ENCODE measurements at regions not wholly inside any gene's neighbourhood (a gene's known extent, or its start where the extent isn't known, plus 50 kb on each side); places are given as distances from the start of the nearest gene placed in this dataset.
"Not testable (repeated sequence)": the region's sequence is repeated elsewhere in the genome, so short reads cannot be mapped to it uniquely, and the experiment has no call there.

DNA sequence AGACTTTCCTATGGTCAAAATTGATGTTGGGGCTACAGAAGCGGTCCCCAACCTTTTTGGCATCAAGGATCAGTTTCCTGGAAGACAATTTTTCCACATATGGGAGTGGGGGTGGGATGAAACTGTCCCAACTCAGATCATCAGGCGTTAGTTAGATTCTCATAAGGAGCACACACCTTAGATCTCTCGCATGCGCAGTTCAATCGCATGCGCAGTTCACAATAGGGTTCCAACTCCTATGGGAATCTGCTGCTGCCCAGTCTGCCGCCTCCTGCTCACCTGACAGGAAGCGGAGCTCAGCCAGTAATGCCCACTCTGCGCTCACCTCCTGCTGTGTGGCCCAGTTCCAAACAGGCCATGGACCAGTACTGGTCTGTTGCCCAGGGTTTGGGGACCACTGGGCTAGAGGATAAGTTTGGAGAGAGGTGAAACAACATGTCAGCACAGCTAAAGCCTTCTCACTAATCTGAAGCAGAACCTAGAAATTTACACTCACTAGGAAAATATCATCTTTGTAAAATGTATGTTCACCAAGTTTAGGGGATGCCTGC, 410.8 kb upstream of the ZNF804A start:
- H3K9me3 ChIP-seq (ENCODE audit: control insufficient read depth in 2 of 2, insufficient read depth in 1 of 2, low read depth in 1 of 2, low read length in 1 of 2): no peaks in the 10 kb centered on the region
- WGBS, 3 donors: 83 to 89% (median 87%) methylated on average over 9 of the region's 9 CpGs
- no peaks in the 10 kb centered on the region for H3K36me3 ChIP-seq (ENCODE audit: control insufficient read depth in 3 of 3, insufficient read depth in 2 of 3, low read depth in 1 of 3, low read length in 3 of 3)
- H3K27me3 ChIP-seq (ENCODE audit: control insufficient read depth in 3 of 3, insufficient read depth in 3 of 3, low read length in 3 of 3): no peaks in the 10 kb centered on the region
- DNase-seq (no peak), FAIRE-seq (no peak)
- H3K4me1 ChIP-seq (ENCODE audit: control insufficient read depth in 3 of 3, insufficient read depth in 2 of 3, low read depth in 1 of 3, low read length in 2 of 3): no peaks in the 10 kb centered on the region
- H3K4me3 ChIP-seq (ENCODE audit: low read depth in 1 of 3, low read length in 3 of 3): no peak overlapping the region
- H3K27ac ChIP-seq (ENCODE audit: low read depth in 1 of 3, low read length in 2 of 3): no peak overlapping the region

DNA sequence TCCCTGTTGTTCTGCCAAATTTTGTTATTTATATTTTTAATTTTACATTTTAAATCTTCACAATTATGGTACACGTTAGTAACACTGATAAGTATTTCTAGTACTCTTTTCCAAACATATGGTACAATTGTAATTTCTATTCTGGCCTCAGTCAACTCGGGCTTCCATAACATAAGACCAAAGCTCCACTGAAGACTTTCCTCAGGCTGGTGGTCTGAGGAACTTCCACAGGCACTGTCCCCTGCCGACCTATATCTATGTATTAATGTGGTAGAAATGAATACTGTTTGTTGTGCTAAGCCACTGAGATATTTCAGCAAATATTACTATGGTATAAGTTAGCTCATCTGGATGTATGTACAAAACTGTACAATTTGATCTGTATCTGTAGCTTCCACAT, 407.6 kb upstream of the ZNF804A start:
- Histone ChIP-seq H3K4me3 (ENCODE audit: low read depth in 1 of 3, low read length in 3 of 3) (no peak overlapping the region), H3K9me3 (ENCODE audit: control insufficient read depth in 2 of 2, insufficient read depth in 1 of 2, low read depth in 1 of 2, low read length in 1 of 2) (no peaks in the 10 kb centered on the region), H3K36me3 (ENCODE audit: control insufficient read depth in 3 of 3, insufficient read depth in 2 of 3, low read depth in 1 of 3, low read length in 3 of 3) (no peaks in the 10 kb centered on the region), H3K27ac (ENCODE audit: low read depth in 1 of 3, low read length in 2 of 3) (no peak overlapping the region), H3K4me1 (ENCODE audit: control insufficient read depth in 3 of 3, insufficient read depth in 2 of 3, low read depth in 1 of 3, low read length in 2 of 3) (no peaks in the 10 kb centered on the region), H3K27me3 (ENCODE audit: control insufficient read depth in 3 of 3, insufficient read depth in 3 of 3, low read length in 3 of 3) (no peaks in the 10 kb centered on the region)
- WGBS, 3 donors: 76 to 82% (median 77%) methylated on average over 3 of the region's 3 CpGs
- FAIRE-seq: no peak
- DNase-seq: no peak

DNA sequence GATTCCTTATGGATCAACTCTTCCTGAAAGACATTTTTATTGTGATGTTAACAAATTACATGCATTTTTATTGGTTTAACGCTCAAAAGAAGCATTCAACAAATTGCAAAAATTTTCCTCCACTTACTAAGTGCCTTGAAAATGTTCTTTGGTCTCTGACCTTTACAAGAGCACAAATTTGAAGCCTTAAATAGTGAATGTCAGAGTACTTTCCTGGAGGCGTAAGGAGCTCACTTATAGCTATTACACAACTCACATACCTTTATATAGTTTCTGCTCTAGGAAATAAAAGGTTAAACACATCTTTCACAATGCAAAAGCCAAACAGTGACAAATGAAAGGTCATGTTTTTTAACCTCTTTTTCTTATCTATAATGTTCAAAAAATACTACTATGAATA, 405.7 kb upstream of the ZNF804A start:
- no peaks in the 10 kb centered on the region for H3K27me3 ChIP-seq (ENCODE audit: control insufficient read depth in 3 of 3, insufficient read depth in 3 of 3, low read length in 3 of 3)
- no peak for DNase-seq
- no peaks in the 10 kb centered on the region for H3K4me1 ChIP-seq (ENCODE audit: control insufficient read depth in 3 of 3, insufficient read depth in 2 of 3, low read depth in 1 of 3, low read length in 2 of 3)
- H3K27ac ChIP-seq (ENCODE audit: low read depth in 1 of 3, low read length in 2 of 3): no peak overlapping the region
- no peak for FAIRE-seq
- 73 to 88% (median 84%) methylated on average over 2 of the region's 2 CpGs for WGBS, 3 donors
- H3K4me3 ChIP-seq (ENCODE audit: low read depth in 1 of 3, low read length in 3 of 3): no peak overlapping the region
- no peaks in the 10 kb centered on the region for H3K9me3 ChIP-seq (ENCODE audit: control insufficient read depth in 2 of 2, insufficient read depth in 1 of 2, low read depth in 1 of 2, low read length in 1 of 2)
- H3K36me3 ChIP-seq (ENCODE audit: control insufficient read depth in 3 of 3, insufficient read depth in 2 of 3, low read depth in 1 of 3, low read length in 3 of 3): no peaks in the 10 kb centered on the region

DNA sequence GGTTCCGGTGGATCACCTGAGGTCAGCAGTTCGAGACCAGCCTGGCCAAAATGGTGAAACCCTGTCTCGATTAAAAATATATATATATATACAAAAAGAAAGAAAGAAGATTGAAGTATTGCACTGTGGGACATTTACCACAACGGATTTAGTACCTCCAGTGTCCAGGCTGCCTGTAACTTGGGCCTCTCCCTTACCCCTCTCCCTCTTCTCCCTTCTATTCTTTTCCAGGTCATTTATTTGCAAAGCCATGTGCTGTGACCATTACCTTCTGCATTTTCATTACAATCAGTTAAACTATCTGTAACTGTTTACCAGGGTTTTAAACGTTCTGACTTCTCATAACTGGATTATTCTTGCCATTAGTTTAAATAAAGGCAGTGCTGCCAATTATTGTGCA, 400.9 kb upstream of the ZNF804A start:
- Histone ChIP-seq H3K4me3 (ENCODE audit: low read depth in 1 of 3, low read length in 3 of 3) (no peak overlapping the region), H3K27me3 (ENCODE audit: control insufficient read depth in 3 of 3, insufficient read depth in 3 of 3, low read length in 3 of 3) (no peaks in the 10 kb centered on the region), H3K36me3 (ENCODE audit: control insufficient read depth in 3 of 3, insufficient read depth in 2 of 3, low read depth in 1 of 3, low read length in 3 of 3) (no peaks in the 10 kb centered on the region), H3K9me3 (ENCODE audit: control insufficient read depth in 2 of 2, insufficient read depth in 1 of 2, low read depth in 1 of 2, low read length in 1 of 2) (no peaks in the 10 kb centered on the region), H3K27ac (ENCODE audit: low read depth in 1 of 3, low read length in 2 of 3) (no peak overlapping the region), H3K4me1 (ENCODE audit: control insufficient read depth in 3 of 3, insufficient read depth in 2 of 3, low read depth in 1 of 3, low read length in 2 of 3) (no peaks in the 10 kb centered on the region)
- 72 to 77% (median 76%) methylated on average over 5 of the region's 5 CpGs for WGBS, 3 donors
- no peak for FAIRE-seq
- no peak for DNase-seq

DNA sequence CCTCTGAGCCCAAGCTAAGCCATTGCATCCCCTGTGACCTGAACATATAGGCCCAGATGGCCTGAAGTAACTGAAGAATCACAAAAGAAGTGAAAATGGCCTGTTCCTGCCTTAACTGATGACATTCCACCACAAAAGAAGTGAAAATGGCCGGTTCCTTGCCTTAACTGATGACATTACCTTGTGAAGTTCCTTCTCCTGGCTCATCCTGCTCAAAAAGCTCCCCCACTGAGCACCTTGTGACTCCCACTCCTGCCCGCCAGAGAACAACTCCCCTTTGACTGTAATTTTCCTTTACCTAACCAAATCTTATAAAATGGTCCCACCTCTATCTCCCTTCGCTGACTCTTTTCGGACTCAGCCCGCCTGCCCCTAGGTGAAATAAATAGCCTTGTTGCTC, 399.5 kb upstream of the ZNF804A start:
- H3K9me3 ChIP-seq (ENCODE audit: control insufficient read depth in 2 of 2, insufficient read depth in 1 of 2, low read depth in 1 of 2, low read length in 1 of 2); H3K27ac ChIP-seq (ENCODE audit: low read depth in 1 of 3, low read length in 2 of 3); H3K4me1 ChIP-seq (ENCODE audit: control insufficient read depth in 3 of 3, insufficient read depth in 2 of 3, low read depth in 1 of 3, low read length in 2 of 3); DNase-seq; H3K36me3 ChIP-seq (ENCODE audit: control insufficient read depth in 3 of 3, insufficient read depth in 2 of 3, low read depth in 1 of 3, low read length in 3 of 3); H3K4me3 ChIP-seq (ENCODE audit: low read depth in 1 of 3, low read length in 3 of 3); H3K27me3 ChIP-seq (ENCODE audit: control insufficient read depth in 3 of 3, insufficient read depth in 3 of 3, low read length in 3 of 3); FAIRE-seq: not testable (repeated sequence)
- 88 to 93% (median 92%) methylated on average over 5 of the region's 5 CpGs for WGBS, 3 donors

DNA sequence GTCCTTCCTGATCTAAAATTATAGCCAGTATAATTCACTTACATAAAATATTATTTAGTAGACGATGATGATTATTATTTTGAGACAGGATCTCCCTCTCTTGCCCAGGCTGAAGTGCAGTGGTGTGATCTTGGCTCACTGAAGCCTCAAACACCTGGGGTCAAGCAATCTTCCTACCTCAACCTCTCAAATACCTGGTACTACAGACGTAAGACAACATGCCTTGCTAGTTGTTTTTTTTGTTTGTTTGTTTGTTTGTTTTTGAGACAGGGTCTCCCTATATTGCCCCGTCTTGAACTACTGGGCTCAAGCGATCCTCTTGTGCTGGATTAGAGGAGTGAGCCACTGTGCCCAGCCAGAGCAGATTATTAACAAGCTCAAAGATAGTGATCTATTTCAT, 399.1 kb upstream of the ZNF804A start:
- FAIRE-seq (no peak), DNase-seq (no peak)
- Histone ChIP-seq H3K4me3 (ENCODE audit: low read depth in 1 of 3, low read length in 3 of 3) (no peak overlapping the region), H3K9me3 (ENCODE audit: control insufficient read depth in 2 of 2, insufficient read depth in 1 of 2, low read depth in 1 of 2, low read length in 1 of 2) (no peaks in the 10 kb centered on the region), H3K27me3 (ENCODE audit: control insufficient read depth in 3 of 3, insufficient read depth in 3 of 3, low read length in 3 of 3) (no peaks in the 10 kb centered on the region), H3K36me3 (ENCODE audit: control insufficient read depth in 3 of 3, insufficient read depth in 2 of 3, low read depth in 1 of 3, low read length in 3 of 3) (no peaks in the 10 kb centered on the region), H3K4me1 (ENCODE audit: control insufficient read depth in 3 of 3, insufficient read depth in 2 of 3, low read depth in 1 of 3, low read length in 2 of 3) (no peaks in the 10 kb centered on the region), H3K27ac (ENCODE audit: low read depth in 1 of 3, low read length in 2 of 3) (no peak overlapping the region)
- 87 to 91% (median 91%) methylated on average over 4 of the region's 4 CpGs for WGBS, 3 donors

DNA sequence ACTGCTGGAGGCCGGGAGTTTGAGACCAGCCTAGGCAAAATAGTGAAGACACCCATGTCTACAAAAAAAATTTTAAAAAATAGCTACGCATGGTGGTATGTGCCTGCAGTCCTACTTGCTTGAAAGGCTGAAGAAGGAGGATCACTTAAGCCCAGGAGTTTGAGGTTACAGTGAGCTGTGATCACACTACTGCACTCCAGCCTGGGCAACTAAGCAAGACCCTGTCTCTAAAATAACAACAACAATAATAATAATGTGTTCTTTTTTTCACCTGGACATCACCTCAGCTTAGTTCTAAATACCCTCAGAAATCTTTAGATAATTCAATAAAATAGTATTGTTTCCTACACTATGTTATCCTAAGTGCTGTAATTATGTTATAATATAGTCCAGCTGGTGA, 397.1 kb upstream of the ZNF804A start:
- Histone ChIP-seq H3K27me3 (ENCODE audit: control insufficient read depth in 3 of 3, insufficient read depth in 3 of 3, low read length in 3 of 3) (no peaks in the 10 kb centered on the region), H3K9me3 (ENCODE audit: control insufficient read depth in 2 of 2, insufficient read depth in 1 of 2, low read depth in 1 of 2, low read length in 1 of 2) (no peaks in the 10 kb centered on the region), H3K36me3 (ENCODE audit: control insufficient read depth in 3 of 3, insufficient read depth in 2 of 3, low read depth in 1 of 3, low read length in 3 of 3) (no peaks in the 10 kb centered on the region), H3K4me3 (ENCODE audit: low read depth in 1 of 3, low read length in 3 of 3) (no peak overlapping the region), H3K4me1 (ENCODE audit: control insufficient read depth in 3 of 3, insufficient read depth in 2 of 3, low read depth in 1 of 3, low read length in 2 of 3) (no peaks in the 10 kb centered on the region), H3K27ac (ENCODE audit: low read depth in 1 of 3, low read length in 2 of 3) (no peak overlapping the region)
- FAIRE-seq: no peak
- 95 to 96% (median 95%) methylated on average over 2 of the region's 2 CpGs for WGBS, 3 donors
- no peak for DNase-seq

DNA sequence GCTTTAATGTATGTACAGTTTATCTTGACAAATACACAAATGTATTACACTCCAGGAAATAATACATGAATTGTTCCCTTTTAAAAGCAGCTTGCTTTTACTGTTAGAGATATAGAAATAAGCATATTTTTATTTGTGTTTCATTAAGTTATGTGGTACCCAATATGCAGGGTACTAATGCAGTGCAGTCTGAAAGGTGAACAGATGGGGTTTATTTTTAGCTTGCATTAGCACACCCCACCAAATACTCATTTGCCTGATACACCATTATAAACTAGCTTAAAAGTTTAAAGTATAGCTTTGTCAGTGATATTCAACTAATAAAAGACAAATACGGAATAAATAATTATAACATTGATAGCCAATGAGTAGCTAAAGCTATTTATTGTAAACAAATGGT, 394.7 kb upstream of the ZNF804A start:
- no peaks in the 10 kb centered on the region for H3K4me1 ChIP-seq (ENCODE audit: control insufficient read depth in 3 of 3, insufficient read depth in 2 of 3, low read depth in 1 of 3, low read length in 2 of 3)
- FAIRE-seq: no peak

DNA sequence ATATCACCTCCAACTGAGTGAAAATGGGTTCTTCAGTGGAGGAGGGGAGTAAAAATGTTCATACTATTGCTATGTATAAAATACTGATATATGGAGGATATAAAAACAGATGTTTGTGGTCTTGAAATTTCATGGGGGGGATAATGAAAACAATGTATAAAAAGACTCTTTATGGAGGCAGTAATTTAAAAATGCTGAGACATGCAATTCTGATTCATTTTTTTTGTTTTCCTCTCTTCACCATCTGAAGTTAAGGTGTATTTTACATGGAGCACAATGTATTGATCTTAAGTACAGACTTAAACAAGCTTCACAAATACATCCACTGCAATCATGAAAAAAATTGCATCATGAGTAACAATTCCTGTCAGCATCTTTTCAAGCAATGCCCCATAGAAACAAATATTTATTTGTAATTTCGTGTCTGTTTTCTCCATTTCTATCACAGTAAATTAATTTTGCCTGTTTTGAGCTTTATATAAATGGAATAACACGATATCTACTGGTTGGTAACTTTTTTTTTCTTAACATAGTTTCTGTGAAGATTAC, 393.2 kb upstream of the ZNF804A start:
- H3K27me3 ChIP-seq (ENCODE audit: control insufficient read depth in 3 of 3, insufficient read depth in 3 of 3, low read length in 3 of 3): no peaks in the 10 kb centered on the region
- no peak overlapping the region for H3K4me3 ChIP-seq (ENCODE audit: low read depth in 1 of 3, low read length in 3 of 3)
- no peaks in the 10 kb centered on the region for H3K4me1 ChIP-seq (ENCODE audit: control insufficient read depth in 3 of 3, insufficient read depth in 2 of 3, low read depth in 1 of 3, low read length in 2 of 3)
- H3K36me3 ChIP-seq (ENCODE audit: control insufficient read depth in 3 of 3, insufficient read depth in 2 of 3, low read depth in 1 of 3, low read length in 3 of 3): no peaks in the 10 kb centered on the region
- no peaks in the 10 kb centered on the region for H3K9me3 ChIP-seq (ENCODE audit: control insufficient read depth in 2 of 2, insufficient read depth in 1 of 2, low read depth in 1 of 2, low read length in 1 of 2)
- DNase-seq (no peak), FAIRE-seq (no peak)
- WGBS, 3 donors: 52 to 72% (median 54%) methylated on average over 2 of the region's 2 CpGs
- H3K27ac ChIP-seq (ENCODE audit: low read depth in 1 of 3, low read length in 2 of 3): no peak overlapping the region

More for the DNA sequence above, 394.7 kb upstream of the ZNF804A start:
- 88 to 95% (median 94%) methylated on average over 1 of the region's 1 CpG for WGBS, 3 donors
- DNase-seq: no peak
- Histone ChIP-seq H3K4me3 (ENCODE audit: low read depth in 1 of 3, low read length in 3 of 3) (no peak overlapping the region), H3K27ac (ENCODE audit: low read depth in 1 of 3, low read length in 2 of 3) (no peak overlapping the region), H3K9me3 (ENCODE audit: control insufficient read depth in 2 of 2, insufficient read depth in 1 of 2, low read depth in 1 of 2, low read length in 1 of 2) (no peaks in the 10 kb centered on the region), H3K27me3 (ENCODE audit: control insufficient read depth in 3 of 3, insufficient read depth in 3 of 3, low read length in 3 of 3) (no peaks in the 10 kb centered on the region), H3K36me3 (ENCODE audit: control insufficient read depth in 3 of 3, insufficient read depth in 2 of 3, low read depth in 1 of 3, low read length in 3 of 3) (no peaks in the 10 kb centered on the region)
